Brain microvascular endothelial cell (primary cell): ENCODE measurements at regions not wholly inside any gene's neighbourhood (a gene's known extent, or its start where the extent isn't known, plus 50 kb on each side); places are given as distances from the start of the nearest gene placed in this dataset.

Experiments
- DNase-seq: peaks from one replicate; pipeline ENCODE4 v3.0.0-alpha.2; 2020
- H3K27ac ChIP-seq: fragments of 250-450 bp; sonication (Bioruptor Pico); 2 replicates; pipeline ENCODE4 v1.5.1; 2020; ENCODE audit warnings: mild to moderate bottlenecking, moderate library complexity
- H3K27me3 ChIP-seq: fragments of 250-450 bp; sonication (Bioruptor Pico); replicated peaks from 2 replicates; pipeline ENCODE4 v1.5.1; 2020; ENCODE audit warnings: mild to moderate bottlenecking
- H3K36me3 ChIP-seq: fragments of 250-450 bp; sonication (Bioruptor Pico); replicated peaks from 2 replicates; pipeline ENCODE4 v1.5.1; 2020; ENCODE audit warnings: mild to moderate bottlenecking
- H3K4me3 ChIP-seq: 2 replicates; pipeline ENCODE4 v1.5.1; 2011; ENCODE audit warnings: low read depth, mild to moderate bottlenecking, control low read depth, low read length, moderate library complexity
- CTCF ChIP-seq: IDR thresholded peaks from 2 replicates; pipeline ENCODE4 v1.5.1; 2011; ENCODE audit warnings: low read depth, mild to moderate bottlenecking, moderate library complexity, low read length, control low read depth, inconsistent platforms; ENCODE audit errors: missing control alignments
- in situ Hi-C: cut with HindIII; loops from 2 replicates; pipeline ENCODE4 v1.10.0; 2017; ENCODE audit warnings: low sequenced_read_pairs, low pct_ligation_motif_present

- H3K27ac ChIP-seq, result no peak overlapping the region
- H3K4me3 ChIP-seq, result no peak overlapping the region
- H3K36me3 ChIP-seq, result no peaks in the 10 kb centered on the region
- no peak for TF ChIP-seq CTCF
- no peak for DNase-seq
- no peaks in the 10 kb centered on the region for H3K27me3 ChIP-seq
- in situ Hi-C loops, result no loop called here
Observed at GRCh38 chr2:238704471-238705225, 143.2 kb upstream of the TWIST2 start.

- H3K27me3 ChIP-seq, result no peaks in the 10 kb centered on the region
- in situ Hi-C loops, result no loop called here
- no peak overlapping the region for H3K4me3 ChIP-seq
- DNase-seq, result no peak
- TF ChIP-seq CTCF, result no peak
- no peak overlapping the region for H3K27ac ChIP-seq
- H3K36me3 ChIP-seq, result no peaks in the 10 kb centered on the region
Observed at GRCh38 chr2:238706163-238706562, 141.7 kb upstream of the TWIST2 start.

GRCh38 chr2:238706673-238707072 lies 141.2 kb upstream of the TWIST2 start:
- TF ChIP-seq CTCF, result peak; percentile 43
- H3K27me3 ChIP-seq, result no peaks in the 10 kb centered on the region
- DNase-seq, result no peak
- in situ Hi-C loops, result no loop called here
- H3K27ac ChIP-seq, result no peak overlapping the region
- H3K36me3 ChIP-seq, result no peaks in the 10 kb centered on the region
- no peak overlapping the region for H3K4me3 ChIP-seq

- no peaks in the 10 kb centered on the region for H3K36me3 ChIP-seq
- H3K27ac ChIP-seq, result no peak overlapping the region
- in situ Hi-C loops, result no loop called here
- H3K4me3 ChIP-seq, result no peak overlapping the region
- no peak for TF ChIP-seq CTCF
- DNase-seq, result no peak
- no peaks in the 10 kb centered on the region for H3K27me3 ChIP-seq
Observed at GRCh38 chr2:238709325-238710025, 138.4 kb upstream of the TWIST2 start.

GRCh38 chr2:238710032-238710735 lies 137.7 kb upstream of the TWIST2 start:
- Histone ChIP-seq H3K36me3 (no peaks in the 10 kb centered on the region), H3K27me3 (no peaks in the 10 kb centered on the region), H3K27ac (no peak overlapping the region), H3K4me3 (no peak overlapping the region)
- no peak for DNase-seq
- TF ChIP-seq CTCF, result no peak
- in situ Hi-C loops, result no loop called here
